Stimulated activated CD4-positive, alpha-beta T cell treated with anti-CD3 and anti-CD28 coated beads, Interleukin-2, amount 100 ng/mL, for 4 hours (primary cell): ENCODE measurements at regions not wholly inside any gene's neighbourhood (a gene's known extent, or its start where the extent isn't known, plus 50 kb on each side); places are given as distances from the start of the nearest gene placed in this dataset.

Source experiments
- DNase-seq: peaks from one replicate; pipeline ENCODE4 v3.0.0-alpha.2; 2020; ENCODE audit warnings: low read depth

GRCh38 chr10:126783806-126784557 is 113.5 kb upstream of the C10orf90 start:
- no peak for DNase-seq

- no peak for DNase-seq
These were observed 116.7 kb upstream of the C10orf90 start for GRCh38 chr10:126787201-126787600.

GRCh38 chr10:126795318-126795717 is 109.9 kb upstream of the DOCK1 start:
- no peak for DNase-seq

GRCh38 chr10:126798649-126799048 is 106.6 kb upstream of the DOCK1 start:
- DNase-seq = no peak

- no peak for DNase-seq
These were observed 101.8 kb upstream of the DOCK1 start for GRCh38 chr10:126803394-126803793.

- no peak for DNase-seq
These were observed 100.8 kb upstream of the DOCK1 start for GRCh38 chr10:126804396-126804795.

- DNase-seq = no peak
These were observed 98.7 kb upstream of the DOCK1 start for GRCh38 chr10:126806498-126806897.

- no peak for DNase-seq
These were observed 98.1 kb upstream of the DOCK1 start for GRCh38 chr10:126806991-126807702.

- no peak for DNase-seq
These were observed 97.1 kb upstream of the DOCK1 start for GRCh38 chr10:126808103-126808502.

- DNase-seq = no peak
These were observed 91.8 kb upstream of the DOCK1 start for GRCh38 chr10:126813432-126813831.

GRCh38 chr10:126833542-126833941 is 71.7 kb upstream of the DOCK1 start:
- DNase-seq = no peak

GRCh38 chr10:126836009-126836408 is 69.2 kb upstream of the DOCK1 start:
- DNase-seq = no peak

- no peak for DNase-seq
These were observed 66.9 kb upstream of the DOCK1 start for GRCh38 chr10:126838316-126838715.

- DNase-seq = no peak
These were observed 66.0 kb upstream of the DOCK1 start for GRCh38 chr10:126839094-126839761.

GRCh38 chr10:126840576-126841135 is 64.6 kb upstream of the DOCK1 start:
- no peak for DNase-seq

GRCh38 chr10:126841341-126841895 is 63.8 kb upstream of the DOCK1 start:
- DNase-seq = no peak

- no peak for DNase-seq
These were observed 62.9 kb upstream of the DOCK1 start for GRCh38 chr10:126842356-126842755.

GRCh38 chr10:126842836-126843235 is 62.4 kb upstream of the DOCK1 start:
- DNase-seq = no peak

- no peak for DNase-seq
These were observed 61.8 kb upstream of the DOCK1 start for GRCh38 chr10:126843299-126843934.

GRCh38 chr10:126844406-126844805 is 60.8 kb upstream of the DOCK1 start:
- DNase-seq = no peak

- DNase-seq = no peak
These were observed 58.8 kb upstream of the DOCK1 start for GRCh38 chr10:126846469-126846868.

- DNase-seq = no peak
These were observed 58.3 kb upstream of the DOCK1 start for GRCh38 chr10:126846959-126847358.
